Middle frontal gyrus (tissue), 1 donor: ENCODE measurements at regions not wholly inside any gene's neighbourhood (a gene's known extent, or its start where the extent isn't known, plus 50 kb on each side); places are given as distances from the start of the nearest gene placed in this dataset.

ENCODE experiments used
- DNase-seq: peaks from one replicate; pipeline ENCODE4 v3.0.0-alpha.2; 2015; ENCODE audit warnings: low spot score; ENCODE audit errors: extremely low spot score

DNA sequence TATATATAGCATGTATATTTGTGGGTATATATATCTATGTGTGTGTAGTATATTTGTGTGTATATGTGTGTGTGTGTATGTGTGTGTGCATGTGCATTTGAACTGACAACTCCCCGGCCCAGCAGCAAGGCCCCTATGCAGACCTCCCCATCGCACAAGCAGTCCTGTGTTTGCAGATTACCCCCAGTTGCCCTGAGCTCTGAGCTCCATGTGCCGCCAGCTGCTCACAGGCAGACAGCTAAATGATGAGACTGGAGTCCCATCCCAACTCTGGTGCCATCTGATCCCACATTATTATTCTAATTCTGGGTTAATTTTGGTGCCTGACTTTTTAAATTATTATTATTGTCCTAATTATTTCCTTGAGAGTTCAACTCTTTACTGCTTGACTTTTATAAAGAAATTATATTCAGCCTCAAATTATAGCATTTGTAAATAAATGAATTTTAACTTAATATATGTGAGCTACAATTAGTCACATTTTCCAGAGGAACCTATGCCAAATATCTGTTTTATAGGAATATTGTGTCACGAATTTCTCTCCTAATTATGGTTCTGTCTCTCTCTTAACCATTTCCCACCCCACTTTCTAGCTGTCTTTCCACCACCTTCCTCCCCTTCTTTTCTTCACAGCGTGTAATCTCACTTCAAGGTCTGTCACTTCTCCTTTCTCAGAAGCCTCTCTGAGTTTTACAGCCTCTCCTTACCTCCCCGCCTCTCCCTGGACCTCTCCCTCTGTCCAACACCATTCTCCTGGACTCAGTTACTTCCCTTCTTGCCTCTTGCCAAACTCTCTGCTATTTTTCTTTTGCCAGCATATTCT is 90.6 kb upstream of the SYNDIG1 start:
- DNase-seq = no peak

DNA sequence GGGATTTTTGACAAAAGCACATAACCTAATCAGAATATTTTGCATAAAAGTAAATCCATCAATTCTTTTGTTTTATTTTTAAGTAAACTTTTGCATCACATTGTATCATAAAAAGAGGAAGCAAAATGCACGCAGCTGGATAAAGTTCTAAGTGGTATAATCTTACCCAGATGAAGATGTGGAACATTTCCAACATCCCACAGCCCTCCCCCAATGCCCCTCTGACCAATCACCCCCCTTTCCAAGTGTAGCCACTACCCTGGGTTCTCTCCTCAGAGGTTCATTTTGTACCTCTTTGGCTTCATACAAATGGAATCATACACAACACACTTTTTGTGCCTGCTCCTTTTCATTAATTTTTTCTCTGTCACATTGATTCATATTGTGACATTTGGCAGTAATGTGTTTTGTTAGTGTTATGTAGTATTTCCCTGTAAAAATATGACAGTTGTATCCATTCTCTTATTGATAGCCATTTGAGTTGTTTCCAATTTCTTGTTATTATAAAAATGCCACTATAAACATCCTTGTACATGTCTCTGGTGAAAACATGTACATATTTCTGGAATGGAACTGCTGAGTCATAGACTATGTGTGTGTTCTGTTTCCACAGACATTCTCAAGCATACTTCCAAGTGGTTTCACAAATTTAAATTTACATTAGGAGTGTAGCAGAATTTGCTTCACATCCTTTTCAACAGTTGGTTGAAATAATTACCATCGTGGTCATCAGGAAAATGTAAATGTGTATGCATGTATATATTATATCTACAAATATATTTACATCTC is 92.9 kb upstream of the SYNDIG1 start:
- DNase-seq = no peak

DNA sequence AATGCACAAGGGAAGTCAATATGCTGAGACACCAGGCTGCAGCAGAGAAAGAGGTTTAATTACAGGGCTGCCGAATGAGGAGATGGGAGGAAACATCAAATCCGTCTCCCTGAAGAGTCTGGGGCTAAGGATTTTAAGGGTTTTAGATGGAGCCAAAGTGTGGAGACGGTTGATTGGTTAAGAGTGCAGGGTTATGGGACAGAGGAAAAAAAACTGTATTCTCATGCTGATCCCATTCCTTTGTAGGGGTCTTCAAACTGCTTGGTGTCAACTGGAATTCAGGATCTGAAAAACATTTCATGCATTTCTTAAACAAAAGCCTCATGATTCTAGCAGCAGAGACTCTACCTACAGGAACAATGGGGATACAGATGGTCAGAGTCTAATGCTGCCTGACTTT is 96.1 kb upstream of the SYNDIG1 start:
- no peak for DNase-seq

DNA sequence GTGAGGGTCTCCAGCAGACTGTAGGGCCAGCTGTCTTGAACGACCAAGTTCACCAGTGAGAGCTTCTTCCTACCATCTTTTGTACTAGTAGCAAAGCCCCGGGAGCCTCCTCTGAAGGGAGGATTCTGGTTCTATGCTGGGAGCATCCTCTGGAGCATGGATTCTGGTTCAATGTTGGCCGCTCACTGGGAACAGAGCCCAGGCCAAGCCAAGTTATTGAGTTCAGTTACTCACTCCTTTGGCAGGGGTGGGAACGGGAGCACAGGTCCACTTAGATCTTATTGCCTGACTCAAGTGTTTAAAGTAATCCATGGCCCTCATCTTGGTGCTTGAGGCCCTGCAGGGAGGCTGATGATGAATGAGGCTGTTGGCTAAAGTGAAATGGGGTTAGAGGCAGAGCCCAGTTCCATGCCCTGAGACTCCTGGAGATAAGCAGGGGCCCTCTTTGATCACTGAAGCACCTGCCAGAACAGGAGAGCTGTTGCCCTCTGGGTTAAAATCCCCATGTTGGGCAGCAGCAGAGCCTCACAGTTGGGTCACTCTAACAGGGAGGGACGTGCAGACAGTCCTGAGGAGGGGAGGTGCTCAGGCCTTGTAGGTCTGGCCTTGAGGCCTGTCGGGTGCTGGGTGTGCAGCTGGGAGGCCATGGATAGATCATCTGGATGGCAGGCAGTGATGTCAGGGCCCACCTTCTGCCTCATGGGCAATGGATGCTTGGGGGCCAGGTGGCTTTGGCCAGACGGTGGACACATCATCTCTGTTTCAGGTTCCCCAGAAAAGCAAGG is 98.3 kb upstream of the SYNDIG1 start:
- DNase-seq = no peak

DNA sequence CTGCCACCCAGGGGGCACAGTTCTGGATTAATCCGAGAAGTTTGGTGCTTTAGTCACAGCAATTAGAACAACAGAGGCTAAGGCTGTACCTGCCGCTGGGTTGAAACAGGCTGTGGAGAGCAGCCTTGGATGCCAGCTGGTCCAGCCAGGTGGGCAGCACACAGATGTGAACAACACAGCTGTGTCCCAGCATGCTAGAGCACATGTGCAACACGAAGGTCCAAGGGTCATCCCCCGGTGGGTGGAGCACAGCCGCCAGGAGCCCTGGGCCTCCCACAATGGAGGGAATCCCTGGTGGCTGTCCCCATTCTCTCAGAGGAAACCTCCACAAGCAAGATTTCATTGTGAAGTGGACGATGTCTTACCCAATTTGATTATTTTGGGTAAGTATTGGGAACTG is 99.2 kb upstream of the SYNDIG1 start:
- no peak for DNase-seq

DNA sequence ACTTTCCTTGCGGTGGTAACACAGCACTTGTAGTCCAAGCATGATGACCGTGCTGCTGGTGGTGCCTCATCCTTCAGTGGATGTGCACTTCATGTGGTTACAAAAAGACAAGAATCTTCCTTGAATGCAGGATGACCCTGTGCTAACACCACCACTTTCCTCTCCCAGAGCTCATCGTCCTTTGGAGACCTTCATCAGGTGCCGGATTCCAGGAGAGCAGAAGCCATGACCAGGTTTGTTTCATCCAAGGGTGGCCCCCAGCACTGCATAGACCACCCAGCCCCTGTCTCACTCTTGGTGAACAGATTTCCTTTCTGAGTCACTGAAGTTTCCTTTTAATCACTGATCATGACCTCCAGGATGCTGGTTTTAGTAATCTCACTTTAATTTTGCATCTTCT is 101.2 kb upstream of the SYNDIG1 start:
- no peak for DNase-seq

DNA sequence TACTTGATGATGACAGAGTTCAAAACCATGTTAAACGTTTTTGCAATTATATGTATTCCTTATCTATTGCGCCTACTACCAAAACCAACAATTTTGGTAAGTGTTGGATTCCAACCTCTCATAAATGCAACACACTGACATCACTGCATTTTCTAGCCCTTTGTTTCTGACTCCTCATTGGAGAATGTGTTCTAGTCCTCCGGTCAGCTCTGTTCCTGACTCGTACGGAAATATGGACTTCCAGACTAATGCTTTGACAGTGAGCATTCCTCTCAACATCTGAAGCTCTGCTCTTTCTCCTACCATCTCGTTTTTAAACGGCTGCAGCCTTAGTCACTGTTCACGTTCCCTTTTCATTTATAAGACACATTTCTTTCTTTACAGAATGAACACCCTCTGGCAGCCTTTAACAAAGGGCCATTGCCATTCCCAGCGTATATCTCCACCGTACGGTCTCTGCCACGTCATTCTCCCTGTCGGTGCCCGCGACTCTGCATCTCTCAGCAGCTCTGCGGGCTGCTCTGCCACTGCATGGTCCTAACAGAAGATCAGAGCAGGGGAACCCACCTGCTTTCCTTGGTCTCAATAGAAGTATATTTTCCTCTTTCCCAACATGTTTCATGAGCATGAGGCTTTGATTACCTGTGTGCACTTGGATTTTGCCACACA is 103.0 kb upstream of the SYNDIG1 start:
- no peak for DNase-seq

DNA sequence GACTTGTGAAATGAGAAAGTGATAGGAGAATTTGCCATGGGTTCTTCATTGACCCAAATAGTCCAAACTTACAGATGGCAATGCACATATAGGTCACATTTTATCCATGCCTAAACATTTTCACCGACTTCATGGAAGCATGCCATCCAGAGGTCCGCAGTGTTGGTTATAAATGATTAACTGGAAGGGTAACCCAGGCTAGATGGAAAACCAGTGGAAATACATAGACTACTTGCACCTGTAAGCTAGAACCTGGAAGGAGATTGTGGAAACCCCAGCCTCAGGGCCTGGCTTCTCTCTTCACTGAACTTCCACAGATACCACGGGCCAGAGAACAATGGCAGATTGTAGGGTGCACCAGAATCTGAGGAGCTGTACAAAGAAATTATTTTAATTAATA is 103.8 kb upstream of the SYNDIG1 start:
- no peak for DNase-seq

DNA sequence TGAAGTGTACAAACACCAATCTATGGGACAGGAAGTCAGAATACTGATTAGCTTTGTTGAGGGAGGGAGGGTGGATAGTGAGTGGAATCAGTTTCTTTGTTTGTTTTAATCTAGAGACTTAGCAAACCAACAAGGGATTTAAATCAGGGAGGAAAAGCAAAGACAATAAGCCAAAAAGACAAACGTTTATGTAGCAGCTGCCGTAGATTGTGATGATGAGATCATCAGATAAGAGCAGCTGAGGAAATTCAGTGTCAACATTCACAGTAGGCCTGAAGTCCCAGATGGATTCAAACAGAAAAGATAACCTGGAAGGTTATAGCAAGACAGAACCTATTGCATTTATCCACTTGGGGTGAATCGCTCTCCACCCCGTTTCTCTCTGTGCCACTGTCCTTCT is 104.9 kb upstream of the SYNDIG1 start:
- DNase-seq = no peak

DNA sequence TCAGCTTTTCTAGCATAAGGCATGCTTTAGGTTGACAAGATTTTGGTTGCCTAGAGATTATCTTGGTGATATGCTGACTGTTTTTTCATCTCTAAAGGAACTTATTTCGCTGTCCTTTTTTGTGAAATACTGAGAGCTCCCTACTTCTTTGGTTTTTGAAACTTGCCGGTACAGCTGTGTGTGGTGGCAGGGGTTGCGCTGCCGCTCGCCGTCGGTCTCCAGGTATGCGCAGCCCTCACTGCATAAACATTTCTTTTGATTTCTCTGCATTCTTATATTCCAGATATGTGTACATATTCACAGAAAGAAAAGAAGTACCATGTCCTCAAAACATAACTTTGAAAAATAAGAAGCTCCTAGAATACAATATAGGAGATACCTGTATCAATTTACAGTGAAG is 106.4 kb upstream of the SYNDIG1 start:
- DNase-seq = no peak

DNA sequence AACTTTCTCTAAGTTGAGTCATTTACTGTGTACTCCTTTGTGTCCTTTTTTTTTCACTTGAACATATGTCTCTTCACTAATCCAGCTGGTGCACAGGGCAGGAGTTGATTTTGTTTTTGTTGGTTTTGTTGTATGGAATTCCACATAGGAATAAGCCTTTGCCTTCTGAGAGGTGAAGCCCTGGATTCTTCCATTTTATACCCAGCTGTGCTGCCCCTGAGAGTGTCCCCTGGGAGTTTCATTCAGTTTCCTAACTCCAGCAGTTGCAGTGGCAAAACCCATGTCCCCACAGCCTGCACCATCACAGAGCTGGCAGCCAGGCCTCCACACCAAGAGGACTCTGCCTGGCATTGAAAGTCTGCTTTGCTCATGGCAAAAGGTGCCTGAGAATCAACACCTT is 107.3 kb upstream of the SYNDIG1 start:
- no peak for DNase-seq

DNA sequence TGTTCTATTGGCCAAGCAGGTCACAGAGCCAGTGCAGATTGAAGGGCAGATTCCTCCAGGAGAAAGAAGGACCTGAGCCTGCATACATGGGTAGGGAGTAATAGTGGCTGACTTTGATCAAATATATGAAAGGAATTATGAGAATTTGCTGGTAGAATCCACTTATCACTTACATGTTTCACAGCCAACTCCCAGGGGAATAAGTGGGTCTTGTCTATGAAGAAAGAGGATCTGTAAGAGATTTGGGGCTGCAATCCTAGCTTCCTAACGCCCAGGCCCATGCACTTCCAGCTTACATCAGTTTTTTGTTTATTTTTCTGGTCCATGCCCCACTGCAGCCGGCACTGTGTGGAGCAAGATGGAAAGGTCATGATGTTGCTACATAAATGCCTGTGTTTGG is 107.9 kb upstream of the SYNDIG1 start:
- no peak for DNase-seq

DNA sequence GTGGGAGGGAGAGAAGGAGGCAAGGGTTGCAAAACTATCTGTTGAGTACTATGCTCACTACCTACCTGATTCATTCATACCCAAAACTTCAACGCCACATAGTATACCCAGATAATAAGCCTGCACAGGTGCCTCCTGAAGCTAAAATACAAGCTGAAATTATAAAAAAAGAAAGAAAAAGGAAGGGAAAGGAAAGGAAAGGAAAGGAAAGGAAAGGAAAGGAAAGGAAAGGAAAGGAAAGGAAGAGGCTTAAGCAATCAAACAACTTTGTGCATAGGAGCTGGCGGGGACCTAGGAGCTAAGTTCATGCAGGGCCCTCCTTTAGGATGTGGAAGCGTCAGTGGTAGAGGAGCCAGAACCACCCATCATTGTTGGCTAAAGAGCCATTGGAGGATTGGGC is 108.9 kb upstream of the SYNDIG1 start:
- DNase-seq = no peak

DNA sequence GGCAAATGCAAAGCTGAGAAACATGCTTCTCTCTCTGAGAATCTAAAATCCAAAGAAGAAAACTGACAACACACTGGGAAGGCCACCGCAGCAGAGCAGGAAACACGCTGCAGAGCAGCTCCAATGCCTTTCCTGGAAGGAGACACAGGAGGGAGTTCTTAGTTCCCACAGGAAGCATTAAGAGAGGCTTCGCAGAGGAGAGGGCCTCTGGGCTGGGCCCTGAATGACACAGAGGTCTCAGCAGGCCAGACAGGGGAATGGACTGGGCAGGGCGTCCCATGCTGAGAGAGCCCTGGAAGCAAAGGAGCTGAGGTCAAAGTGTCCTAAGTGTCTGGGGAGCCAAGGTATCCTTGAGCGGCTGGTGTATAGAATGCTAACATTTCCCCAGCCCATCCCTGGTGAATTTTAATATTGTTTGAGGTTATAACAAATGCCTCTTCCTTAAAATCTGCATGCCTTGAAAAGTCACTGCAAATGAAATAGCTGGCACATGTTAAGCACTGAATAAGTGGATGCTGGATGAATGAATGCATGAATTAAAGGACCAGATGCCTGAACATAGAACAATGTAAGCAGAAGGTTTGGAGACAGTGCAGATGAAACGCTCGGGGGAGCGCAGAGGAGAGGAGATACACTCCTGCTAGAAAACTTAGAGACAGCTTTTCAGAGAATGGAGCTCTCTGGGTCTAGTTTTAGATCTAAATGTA is 110.0 kb upstream of the SYNDIG1 start:
- no peak for DNase-seq

DNA sequence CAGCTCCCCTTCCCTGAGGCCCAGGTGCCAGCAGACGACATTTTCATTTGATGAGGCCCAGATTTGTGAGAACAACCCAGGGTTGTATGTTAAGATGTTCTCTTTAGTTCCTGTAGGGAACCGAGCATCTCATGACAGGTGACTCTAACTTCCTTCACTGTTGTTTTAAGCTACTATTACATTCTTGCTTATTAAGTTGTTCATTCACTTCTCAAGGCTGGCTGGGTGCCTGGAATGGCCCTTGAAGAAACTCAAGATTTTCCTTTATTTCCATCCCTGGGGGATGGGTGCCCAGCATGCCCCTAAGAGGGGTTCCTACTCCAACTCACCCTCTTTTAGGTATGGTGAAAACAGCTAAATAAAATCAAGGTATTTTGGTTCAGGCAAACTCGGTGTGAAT is 111.5 kb upstream of the SYNDIG1 start:
- no peak for DNase-seq

DNA sequence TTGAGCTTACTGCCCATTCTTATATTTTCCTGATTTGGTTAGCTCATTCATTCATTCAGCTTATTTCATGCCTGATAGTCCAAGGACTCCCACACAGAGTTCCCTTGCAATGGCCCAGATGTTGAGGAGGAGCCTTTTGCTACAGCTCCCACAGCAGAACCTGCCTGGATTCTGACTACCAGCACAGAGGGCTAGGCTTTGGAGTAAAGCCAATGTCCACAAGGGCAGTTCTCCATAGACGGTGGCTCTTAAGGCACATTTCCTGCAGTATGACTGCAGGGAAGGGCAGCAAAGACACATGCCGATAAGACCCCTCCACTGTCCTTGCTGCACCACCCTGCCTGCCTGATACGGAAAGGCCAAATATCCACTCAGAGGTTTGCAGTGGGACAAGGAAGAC is 112.3 kb upstream of the SYNDIG1 start:
- no peak for DNase-seq

DNA sequence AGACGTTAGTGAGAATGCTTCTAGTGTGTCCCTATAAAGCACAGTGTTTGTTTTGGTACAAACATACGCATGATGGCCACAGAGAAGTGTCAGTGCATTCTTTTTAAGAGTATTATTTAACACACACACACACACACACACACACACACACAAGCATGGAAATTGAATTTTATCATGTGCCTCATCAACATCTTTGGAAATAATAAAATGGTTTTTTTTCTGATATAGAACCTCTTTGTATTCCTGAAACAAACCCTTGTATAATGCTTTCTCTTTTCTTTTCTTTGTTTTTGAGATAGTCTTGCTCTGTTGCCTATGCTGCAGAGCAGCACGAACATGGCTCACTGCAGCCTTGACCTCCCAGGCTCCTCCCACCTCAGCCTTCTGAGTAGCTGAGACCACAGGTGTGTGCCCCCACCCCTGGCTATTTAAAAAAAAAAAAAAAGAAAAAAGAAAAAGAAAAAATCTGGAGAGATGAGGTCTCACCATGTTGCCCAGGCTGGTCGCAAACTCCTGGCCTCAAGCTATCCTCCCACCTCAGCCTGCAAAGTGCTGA is 116.2 kb upstream of the SYNDIG1 start:
- no peak for DNase-seq

DNA sequence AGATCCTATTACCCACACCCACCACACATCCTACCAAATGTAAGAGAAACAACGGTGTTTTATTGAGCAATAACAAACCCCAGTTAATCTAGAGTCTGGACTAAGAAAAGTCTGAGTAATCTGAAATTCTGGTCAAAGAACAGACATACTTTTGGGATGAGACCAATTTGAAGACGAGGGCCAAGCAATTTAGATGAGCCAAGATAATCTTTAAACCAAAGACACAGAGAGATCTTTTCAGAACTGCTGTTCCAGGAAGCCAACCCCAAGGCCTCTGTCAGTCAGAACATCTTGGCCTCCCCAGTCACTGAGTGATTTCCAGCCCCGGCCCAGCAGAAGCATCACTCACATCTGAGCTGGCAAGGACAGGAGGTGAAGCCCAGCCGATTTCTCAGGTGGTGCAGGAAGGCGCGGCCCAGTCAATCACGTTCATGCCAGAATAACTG is 118.5 kb upstream of the SYNDIG1 start:
- DNase-seq = no peak

DNA sequence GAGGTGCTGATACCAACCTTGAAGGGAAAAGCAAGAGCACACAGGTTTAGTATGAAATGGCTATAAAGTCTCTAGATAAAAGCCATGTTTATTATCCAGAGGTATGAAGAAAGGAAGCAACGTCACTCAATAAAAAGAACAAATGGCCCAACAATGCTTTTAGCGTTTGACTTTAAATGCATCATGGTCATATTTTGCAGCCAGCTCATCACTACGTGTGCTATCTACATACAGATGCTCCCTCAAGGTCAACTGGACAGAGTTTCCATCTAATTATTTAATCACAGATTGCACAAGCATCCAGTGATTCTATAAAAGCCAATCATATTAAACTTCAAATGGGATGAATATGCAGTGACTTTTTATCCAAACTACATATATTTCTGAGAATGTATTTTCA is 127.6 kb upstream of the SYNDIG1 start:
- no peak for DNase-seq

DNA sequence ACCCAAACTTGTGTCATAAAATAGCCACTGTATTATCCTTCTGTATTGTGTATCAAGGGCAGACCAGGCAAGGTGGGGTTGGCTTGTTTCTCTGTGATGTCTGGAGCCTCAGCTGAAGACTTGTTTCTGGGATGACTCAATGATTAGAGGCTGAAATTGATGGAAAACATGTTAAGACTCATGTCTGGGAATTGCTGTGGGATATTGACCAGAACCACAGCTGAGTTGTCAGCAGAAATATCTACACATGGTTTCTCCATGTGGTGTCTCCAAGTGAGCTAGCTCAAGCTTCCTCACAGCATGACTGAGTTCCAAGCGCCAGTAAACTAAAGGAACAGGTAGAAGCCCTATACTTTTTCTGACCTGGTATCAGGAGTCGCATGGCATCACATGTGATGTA is 128.5 kb upstream of the SYNDIG1 start:
- DNase-seq = no peak
